Heart left ventricle (tissue), 13 donors: ENCODE measurements at regions not wholly inside any gene's neighbourhood (a gene's known extent, or its start where the extent isn't known, plus 50 kb on each side); places are given as distances from the start of the nearest gene placed in this dataset.

Experiments
- CTCF ChIP-seq, 12 donors: fragments of 200-600 bp; sonication (generic) in 4 of 12; IDR thresholded peaks; one replicate each; pipeline versions ENCODE4 v1.5.0 to v1.8.0; 2018 to 2022; ENCODE audit warnings: antibody characterized with exemption in 12 of 12, mild to moderate bottlenecking in 5 of 12
- POLR2A ChIP-seq, 2 donors: fragments of 450-650 bp; IDR thresholded peaks; one replicate each; pipeline ENCODE4 v1.6.1; 2017; ENCODE audit warnings: antibody characterized with exemption in 2 of 2, mild to moderate bottlenecking in 2 of 2, moderate library complexity in 2 of 2
- donor health status: ischemic (EF 13 %, LVEDD 7.1; RV severe dilation, severe dysfunction).
- donor health status: DM: no; HTN: yes; CAD: no.
- donor health status: DM: no; HTN: no; CAD: no.
- donor health status: ischemic (EF 25% LVEDD 6.9; RV normal size, moderate dysfunction).
- donor health status: ischemic (EF 25% LVEDD 5.7; RV mildly dilated, moderate dysfunction).
- donor health status: ischemic (EF 35%, LVEDD 5.7; RV mildly dilated, moderate dysfunction).
- donor health status: nonischemic (EF 11% LVEDD 7.7; RV severe dilation, severe dysfunction).
- donor health status: DM: yes; HTN: yes; CAD: no.
- donor health status: PGD.
- donor health status: ischemic (EF 29% LVEDD 5.4; RV normal size, mild dysfunction).
- donor health status: nonischemic (EF 23%, LVEDD 6.1; RV moderate dilation, normal function).

GRCh38 chrX:106484233-106484632 is 127.5 kb upstream of the RADX start:
- TF ChIP-seq CTCF (IDR thresholded peaks at IDR 0.05) (no peak), POLR2A (IDR thresholded peaks at IDR 0.05) (no peak)
